Cardiac muscle cell (in vitro differentiated cells and primary cell): ENCODE measurements at regions not wholly inside any gene's neighbourhood (a gene's known extent, or its start where the extent isn't known, plus 50 kb on each side); places are given as distances from the start of the nearest gene placed in this dataset.
"Not testable (repeated sequence)": the region's sequence is repeated elsewhere in the genome, so short reads cannot be mapped to it uniquely, and the experiment has no call there.

Experiments used
- DNase-seq, 2 donors: peaks; one replicate each; pipeline versions ENCODE4 v3.0.0 to v3.0.0-alpha.2; 2010 to 2017; ENCODE audit warnings: low read depth in 1 of 2, low spot score in 1 of 2
- H3K27ac ChIP-seq: fragments of 200-600 bp; sonication (generic); 2 replicates; pipeline ENCODE4 v1.5.1; 2016
- H3K27me3 ChIP-seq: fragments of 200-600 bp; sonication (generic); 2 replicates; pipeline ENCODE4 v1.6.0; 2016; ENCODE audit warnings: control low read depth
- H3K36me3 ChIP-seq: fragments of 200-600 bp; sonication (generic); 2 replicates; pipeline ENCODE4 v1.5.1; 2016; ENCODE audit warnings: control low read depth
- H3K4me1 ChIP-seq: fragments of 200-600 bp; sonication (generic); 2 replicates; pipeline ENCODE4 v1.8.1; 2017; ENCODE audit warnings: low read depth, mild to moderate bottlenecking, mixed run types
- H3K4me3 ChIP-seq: fragments of 200-600 bp; sonication (generic); 2 replicates; pipeline ENCODE4 v1.5.1; 2016; ENCODE audit warnings: mild to moderate bottlenecking
- H3K9me3 ChIP-seq: fragments of 200-600 bp; sonication (generic); 2 replicates; pipeline ENCODE4 v1.5.1; 2017; ENCODE audit warnings: low read depth, mild to moderate bottlenecking, control low read depth
- TF ChIP-seq, protein P1 (sequence below): IDR thresholded peaks from 2 replicates; pipeline ENCODE4 v1.5.1; 2012; ENCODE audit warnings: low read depth, mild to moderate bottlenecking, low read length

DNA sequence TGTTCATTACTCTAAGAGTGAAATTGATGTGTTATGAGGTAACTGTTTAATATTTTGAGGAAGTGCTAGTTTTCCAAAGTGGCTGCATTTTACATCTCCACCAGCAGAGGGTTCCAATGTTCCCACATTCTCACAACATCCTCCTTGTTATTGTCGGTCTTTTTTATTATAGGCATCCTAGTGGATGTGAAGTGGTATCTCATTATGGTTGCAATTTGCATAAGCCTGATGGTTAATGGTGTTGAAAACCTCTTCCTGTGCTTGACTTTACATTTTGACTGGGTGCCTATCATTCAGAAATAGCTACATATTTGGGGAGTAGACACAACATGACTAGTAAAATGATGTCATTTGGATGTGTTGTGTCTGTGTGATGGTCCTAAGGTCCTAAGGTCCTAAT, 143.6 kb downstream of the MRPS30 start:
- Histone ChIP-seq H3K27me3 (no peaks in the 10 kb centered on the region), H3K27ac (no peak overlapping the region), H3K4me1 (no peaks in the 10 kb centered on the region), H3K9me3 (no peaks in the 10 kb centered on the region), H3K4me3 (no peak overlapping the region), H3K36me3 (no peaks in the 10 kb centered on the region)
- DNase-seq = peak; percentile 7 to 49
- TF ChIP-seq, protein P1, sequence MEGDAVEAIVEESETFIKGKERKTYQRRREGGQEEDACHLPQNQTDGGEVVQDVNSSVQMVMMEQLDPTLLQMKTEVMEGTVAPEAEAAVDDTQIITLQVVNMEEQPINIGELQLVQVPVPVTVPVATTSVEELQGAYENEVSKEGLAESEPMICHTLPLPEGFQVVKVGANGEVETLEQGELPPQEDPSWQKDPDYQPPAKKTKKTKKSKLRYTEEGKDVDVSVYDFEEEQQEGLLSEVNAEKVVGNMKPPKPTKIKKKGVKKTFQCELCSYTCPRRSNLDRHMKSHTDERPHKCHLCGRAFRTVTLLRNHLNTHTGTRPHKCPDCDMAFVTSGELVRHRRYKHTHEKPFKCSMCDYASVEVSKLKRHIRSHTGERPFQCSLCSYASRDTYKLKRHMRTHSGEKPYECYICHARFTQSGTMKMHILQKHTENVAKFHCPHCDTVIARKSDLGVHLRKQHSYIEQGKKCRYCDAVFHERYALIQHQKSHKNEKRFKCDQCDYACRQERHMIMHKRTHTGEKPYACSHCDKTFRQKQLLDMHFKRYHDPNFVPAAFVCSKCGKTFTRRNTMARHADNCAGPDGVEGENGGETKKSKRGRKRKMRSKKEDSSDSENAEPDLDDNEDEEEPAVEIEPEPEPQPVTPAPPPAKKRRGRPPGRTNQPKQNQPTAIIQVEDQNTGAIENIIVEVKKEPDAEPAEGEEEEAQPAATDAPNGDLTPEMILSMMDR = peak; percentile 36

DNA sequence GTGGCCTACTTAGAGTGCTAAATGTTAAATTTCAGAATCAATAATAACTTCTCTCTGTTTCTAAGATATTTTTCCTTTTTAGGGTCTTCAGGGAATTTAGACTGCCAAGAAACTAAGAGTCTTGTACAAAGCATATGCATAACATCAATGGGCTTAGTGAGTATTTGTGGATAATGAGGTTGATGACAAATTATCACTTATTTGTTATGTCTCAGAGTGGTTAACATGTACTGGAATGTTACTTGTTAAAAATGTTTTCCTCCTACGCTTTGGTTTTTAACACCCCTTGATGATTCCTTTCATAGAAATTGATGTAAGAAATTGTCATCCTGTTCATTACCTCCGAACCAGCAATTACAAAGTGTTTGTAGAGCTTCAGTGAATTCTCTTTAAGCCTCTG, 144.3 kb downstream of the MRPS30 start:
- H3K9me3 ChIP-seq = no peaks in the 10 kb centered on the region
- H3K4me3 ChIP-seq = no peak overlapping the region

DNA sequence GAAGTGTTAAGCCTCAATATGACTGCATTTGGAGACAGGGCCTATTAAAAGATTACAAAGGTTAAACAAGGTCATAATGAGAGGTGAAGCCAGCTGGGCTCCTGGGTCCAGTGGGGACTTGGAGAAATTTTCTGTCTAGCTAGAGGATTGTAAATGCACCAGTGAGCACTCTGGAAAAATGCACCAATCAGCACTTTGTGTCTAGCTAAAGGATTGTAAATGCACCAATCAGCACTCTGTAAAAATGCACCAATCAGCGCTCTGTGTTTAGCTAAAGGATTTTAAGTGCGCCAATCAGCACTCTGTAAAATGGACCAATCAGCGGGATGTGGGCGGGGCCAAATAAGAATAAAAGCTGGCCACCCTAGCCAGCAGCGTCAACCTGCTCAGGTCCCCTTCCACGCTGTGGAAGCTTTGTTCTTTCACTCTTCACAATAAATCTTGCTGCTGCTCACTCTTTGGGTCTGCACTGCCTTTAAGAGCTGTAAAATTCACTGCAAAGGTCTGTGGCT, 150.3 kb downstream of the MRPS30 start:
- not testable (repeated sequence) for H3K9me3 ChIP-seq, H3K36me3 ChIP-seq, H3K4me1 ChIP-seq, H3K4me3 ChIP-seq, H3K27me3 ChIP-seq, H3K27ac ChIP-seq, DNase-seq

More for the DNA sequence above, 144.3 kb downstream of the MRPS30 start:
- Histone ChIP-seq H3K27me3 (no peaks in the 10 kb centered on the region), H3K4me1 (no peaks in the 10 kb centered on the region), H3K27ac (no peak overlapping the region), H3K36me3 (no peaks in the 10 kb centered on the region)
- TF ChIP-seq, protein P1 = no peak
- DNase-seq = no peak

DNA sequence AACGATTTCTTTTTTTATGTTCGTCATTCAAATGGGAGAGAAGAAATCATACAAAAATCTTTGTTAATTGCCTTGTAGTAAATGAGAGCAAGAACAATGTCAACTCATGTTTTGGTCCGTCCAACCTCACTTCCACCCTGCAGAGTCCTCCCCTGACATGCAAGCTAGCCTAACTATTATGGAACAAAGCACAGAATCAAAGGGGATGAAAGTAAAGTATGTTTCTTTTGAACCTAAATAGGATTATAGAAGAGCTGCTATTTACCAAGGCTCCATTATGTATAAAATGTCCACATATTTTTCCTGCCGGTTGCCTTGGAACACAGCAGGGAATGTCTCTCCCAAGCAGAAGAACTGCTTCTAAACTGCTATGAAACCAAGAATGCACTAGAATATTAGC, 161.1 kb downstream of the MRPS30 start:
- no peak for DNase-seq
- no peak overlapping the region for H3K4me3 ChIP-seq
- no peaks in the 10 kb centered on the region for H3K4me1 ChIP-seq
- H3K27ac ChIP-seq = no peak overlapping the region
- TF ChIP-seq, protein P1 = no peak
- H3K27me3 ChIP-seq = no peaks in the 10 kb centered on the region
- no peaks in the 10 kb centered on the region for H3K36me3 ChIP-seq
- no peaks in the 10 kb centered on the region for H3K9me3 ChIP-seq

DNA sequence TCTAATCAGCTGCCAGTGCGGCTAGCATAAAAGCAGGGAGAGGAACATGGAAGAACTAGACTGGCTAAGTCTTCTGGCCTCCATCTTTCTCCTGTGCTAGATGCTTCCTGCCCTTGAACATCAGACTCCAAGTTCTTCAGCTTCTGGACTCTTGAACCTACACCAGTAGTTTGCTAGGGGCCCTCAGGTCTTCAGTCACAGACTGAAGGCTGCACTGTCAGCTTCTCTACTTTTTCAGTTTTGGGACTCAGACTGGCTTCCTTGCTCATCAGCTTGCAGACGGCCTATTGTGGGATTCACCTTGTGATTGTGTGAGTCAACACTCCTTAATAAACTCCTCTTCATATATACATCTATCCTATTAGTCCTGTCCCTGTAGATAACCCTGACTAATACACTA, 162.2 kb downstream of the MRPS30 start:
- not testable (repeated sequence) for H3K27ac ChIP-seq, DNase-seq, H3K9me3 ChIP-seq, H3K4me1 ChIP-seq, H3K4me3 ChIP-seq, H3K36me3 ChIP-seq, H3K27me3 ChIP-seq

DNA sequence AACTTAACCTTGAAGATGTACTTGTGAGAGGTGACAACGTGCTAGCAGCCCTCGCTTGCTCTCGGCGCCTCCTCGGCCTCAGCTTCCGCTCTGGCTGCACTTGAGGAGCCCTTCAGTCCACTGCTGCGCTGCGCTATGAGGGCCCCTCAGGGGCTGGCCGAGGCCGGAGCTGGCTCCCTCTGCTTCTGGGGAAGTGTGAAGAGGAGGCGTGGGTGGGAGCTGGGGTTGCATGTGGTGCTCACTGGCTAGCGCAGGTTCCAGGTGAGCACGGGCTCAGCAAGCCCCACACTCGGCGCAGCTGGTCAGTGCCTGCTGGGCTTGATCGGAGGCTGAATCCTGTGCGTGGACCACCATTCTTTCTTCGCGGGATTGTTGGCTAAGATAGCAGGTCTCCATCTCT, 166.1 kb downstream of the MRPS30 start:
- Histone ChIP-seq H3K27ac (no peak overlapping the region), H3K4me3 (no peak overlapping the region), H3K4me1 (no peaks in the 10 kb centered on the region), H3K9me3 (no peaks in the 10 kb centered on the region), H3K27me3 (no peaks in the 10 kb centered on the region), H3K36me3 (no peaks in the 10 kb centered on the region)
- DNase-seq = no peak
- TF ChIP-seq, protein P1 = no peak

DNA sequence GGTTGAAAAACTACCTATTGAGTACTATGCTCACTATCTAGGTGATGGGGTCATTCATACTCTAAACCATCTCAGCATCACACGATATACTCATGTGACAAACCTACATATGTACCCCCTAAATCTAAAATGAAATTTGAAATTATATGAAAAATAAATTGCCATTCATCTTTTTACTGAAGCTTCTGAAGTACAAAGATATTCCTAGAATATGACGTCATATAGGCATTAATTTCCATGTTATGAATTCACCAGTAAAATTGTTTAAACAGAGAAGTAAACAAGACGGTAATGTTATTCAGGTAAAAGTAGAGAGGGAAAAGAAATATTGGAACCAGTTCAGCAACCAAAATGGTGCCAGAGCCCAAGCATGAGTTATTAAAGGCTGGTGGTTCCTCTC, 173.0 kb downstream of the MRPS30 start:
- Histone ChIP-seq H3K4me3 (no peak overlapping the region), H3K27ac (no peak overlapping the region), H3K36me3 (no peaks in the 10 kb centered on the region), H3K4me1 (no peaks in the 10 kb centered on the region), H3K27me3 (no peaks in the 10 kb centered on the region), H3K9me3 (no peaks in the 10 kb centered on the region)
- DNase-seq = no peak
- TF ChIP-seq, protein P1 = no peak
